22Rv1 (cell line): ENCODE measurements at regions not wholly inside any gene's neighbourhood (a gene's known extent, or its start where the extent isn't known, plus 50 kb on each side); places are given as distances from the start of the nearest gene placed in this dataset.

ENCODE experiments used
- ZFX ChIP-seq: fragments of 450-650 bp; IDR thresholded peaks from 2 replicates; pipeline ENCODE4 v1.6.1; 2017; ENCODE audit warnings: antibody characterized with exemption, borderline replicate concordance
- TF ChIP-seq, protein P1 (sequence below): fragments of 450-650 bp; IDR thresholded peaks from 2 replicates; pipeline ENCODE4 v1.5.1; 2017; ENCODE audit warnings: mild to moderate bottlenecking

DNA sequence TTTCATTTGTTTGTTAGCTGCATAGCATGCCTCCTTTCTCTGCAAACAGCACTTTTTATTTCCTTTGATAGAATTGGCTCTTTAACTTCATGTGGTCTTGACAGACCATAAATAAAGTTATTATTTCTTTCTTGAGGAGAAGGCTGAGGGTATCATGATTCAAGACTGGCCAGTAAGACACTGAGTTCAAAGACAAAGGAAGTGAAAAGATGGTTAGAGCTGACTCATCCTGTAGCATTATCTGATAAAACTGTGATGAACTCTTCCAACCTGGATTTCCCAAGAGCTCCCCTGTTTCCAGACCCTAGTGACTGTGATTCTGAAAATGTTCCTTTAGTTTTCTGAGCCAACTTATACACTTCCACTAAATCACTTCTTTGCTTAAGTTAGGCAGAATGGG, 179.3 kb upstream of the FAT3 start:
- TF ChIP-seq, protein P1, sequence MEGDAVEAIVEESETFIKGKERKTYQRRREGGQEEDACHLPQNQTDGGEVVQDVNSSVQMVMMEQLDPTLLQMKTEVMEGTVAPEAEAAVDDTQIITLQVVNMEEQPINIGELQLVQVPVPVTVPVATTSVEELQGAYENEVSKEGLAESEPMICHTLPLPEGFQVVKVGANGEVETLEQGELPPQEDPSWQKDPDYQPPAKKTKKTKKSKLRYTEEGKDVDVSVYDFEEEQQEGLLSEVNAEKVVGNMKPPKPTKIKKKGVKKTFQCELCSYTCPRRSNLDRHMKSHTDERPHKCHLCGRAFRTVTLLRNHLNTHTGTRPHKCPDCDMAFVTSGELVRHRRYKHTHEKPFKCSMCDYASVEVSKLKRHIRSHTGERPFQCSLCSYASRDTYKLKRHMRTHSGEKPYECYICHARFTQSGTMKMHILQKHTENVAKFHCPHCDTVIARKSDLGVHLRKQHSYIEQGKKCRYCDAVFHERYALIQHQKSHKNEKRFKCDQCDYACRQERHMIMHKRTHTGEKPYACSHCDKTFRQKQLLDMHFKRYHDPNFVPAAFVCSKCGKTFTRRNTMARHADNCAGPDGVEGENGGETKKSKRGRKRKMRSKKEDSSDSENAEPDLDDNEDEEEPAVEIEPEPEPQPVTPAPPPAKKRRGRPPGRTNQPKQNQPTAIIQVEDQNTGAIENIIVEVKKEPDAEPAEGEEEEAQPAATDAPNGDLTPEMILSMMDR = no peak
- no peak for TF ChIP-seq ZFX
